Cardiac muscle cell (in vitro differentiated cells and primary cell): ENCODE measurements at regions not wholly inside any gene's neighbourhood (a gene's known extent, or its start where the extent isn't known, plus 50 kb on each side); places are given as distances from the start of the nearest gene placed in this dataset.

Experiments
- DNase-seq, 2 donors: peaks; one replicate each; pipeline versions ENCODE4 v3.0.0 to v3.0.0-alpha.2; 2010 to 2017; ENCODE audit warnings: low read depth in 1 of 2, low spot score in 1 of 2
- H3K27ac ChIP-seq: fragments of 200-600 bp; sonication (generic); 2 replicates; pipeline ENCODE4 v1.5.1; 2016
- H3K27me3 ChIP-seq: fragments of 200-600 bp; sonication (generic); 2 replicates; pipeline ENCODE4 v1.6.0; 2016; ENCODE audit warnings: control low read depth
- H3K36me3 ChIP-seq: fragments of 200-600 bp; sonication (generic); 2 replicates; pipeline ENCODE4 v1.5.1; 2016; ENCODE audit warnings: control low read depth
- H3K4me1 ChIP-seq: fragments of 200-600 bp; sonication (generic); 2 replicates; pipeline ENCODE4 v1.8.1; 2017; ENCODE audit warnings: low read depth, mild to moderate bottlenecking, mixed run types
- H3K4me3 ChIP-seq: fragments of 200-600 bp; sonication (generic); 2 replicates; pipeline ENCODE4 v1.5.1; 2016; ENCODE audit warnings: mild to moderate bottlenecking
- H3K9me3 ChIP-seq: fragments of 200-600 bp; sonication (generic); 2 replicates; pipeline ENCODE4 v1.5.1; 2017; ENCODE audit warnings: low read depth, mild to moderate bottlenecking, control low read depth
- CTCF ChIP-seq: IDR thresholded peaks from 2 replicates; pipeline ENCODE4 v1.5.1; 2012; ENCODE audit warnings: low read depth, mild to moderate bottlenecking, low read length

GRCh38 chr20:63100926-63101699, 94.3 kb upstream of the BHLHE23 start:
- Histone ChIP-seq H3K4me1 (peaks cover 6% of the 10 kb centered on the region), H3K4me3 (no peak overlapping the region), H3K27ac (no peak overlapping the region), H3K9me3 (no peaks in the 10 kb centered on the region), H3K36me3 (no peaks in the 10 kb centered on the region), H3K27me3 (peaks cover 88% of the 10 kb centered on the region)
- no peak for DNase-seq
- TF ChIP-seq CTCF, result no peak

- Histone ChIP-seq H3K27ac (no peak overlapping the region), H3K36me3 (no peaks in the 10 kb centered on the region), H3K4me1 (peaks cover 6% of the 10 kb centered on the region), H3K27me3 (peaks cover 90% of the 10 kb centered on the region), H3K4me3 (no peak overlapping the region), H3K9me3 (no peaks in the 10 kb centered on the region)
- TF ChIP-seq CTCF, result no peak
- DNase-seq, result no peak
Observed at GRCh38 chr20:63100174-63100925, 93.6 kb upstream of the BHLHE23 start.

- no peak for TF ChIP-seq CTCF
- Histone ChIP-seq H3K4me3 (no peak overlapping the region), H3K27me3 (peaks cover 93% of the 10 kb centered on the region), H3K4me1 (peaks cover 6% of the 10 kb centered on the region), H3K27ac (no peak overlapping the region), H3K36me3 (no peaks in the 10 kb centered on the region), H3K9me3 (no peaks in the 10 kb centered on the region)
- DNase-seq, result no peak
Observed at GRCh38 chr20:63099456-63100173, 92.9 kb upstream of the BHLHE23 start.

- no peaks in the 10 kb centered on the region for H3K9me3 ChIP-seq
- H3K27ac ChIP-seq, result no peak overlapping the region
- no peak for TF ChIP-seq CTCF
- peaks cover 6% of the 10 kb centered on the region for H3K4me1 ChIP-seq
- H3K27me3 ChIP-seq, result peaks cover 85% of the 10 kb centered on the region
- H3K36me3 ChIP-seq, result no peaks in the 10 kb centered on the region
- DNase-seq, result no peak
- H3K4me3 ChIP-seq, result no peak overlapping the region
Observed at GRCh38 chr20:63098195-63098810, 91.5 kb upstream of the BHLHE23 start.

GRCh38 chr20:63097336-63097831, 90.6 kb upstream of the BHLHE23 start:
- Histone ChIP-seq H3K4me1 (peaks cover 6% of the 10 kb centered on the region), H3K9me3 (no peaks in the 10 kb centered on the region), H3K4me3 (no peak overlapping the region), H3K27me3 (peaks cover 82% of the 10 kb centered on the region), H3K36me3 (no peaks in the 10 kb centered on the region), H3K27ac (no peak overlapping the region)
- no peak for DNase-seq
- no peak for TF ChIP-seq CTCF
